SK-N-SH (cell line): ENCODE measurements at regions not wholly inside any gene's neighbourhood (a gene's known extent, or its start where the extent isn't known, plus 50 kb on each side); places are given as distances from the start of the nearest gene placed in this dataset.

ENCODE experiments used
- CTCF ChIA-PET: fragments of 300-600, 350-600 bp; formaldehyde crosslinking; extraction: SDS; loops from one replicate; lab custom pipeline; 2021; lab: Yijun Ruan, JAX
- POLR2A ChIA-PET: fragments of 350-600 bp; sonication (Branson Sonifier 250); formaldehyde crosslinking; extraction: SDS; loops from one replicate; lab custom pipeline; 2020; ENCODE audit warnings: antibody characterized with exemption, inconsistent platforms; lab: Yijun Ruan, JAX
- DNase-seq: peaks from one replicate; pipeline ENCODE4 v3.0.0; 2012
- H2AFZ ChIP-seq: fragments of 200-600 bp; sonication (generic); 2 replicates; pipeline ENCODE4 v1.8.1; 2016; ENCODE audit warnings: antibody characterized with exemption, mild to moderate bottlenecking, low read depth
- H3F3A ChIP-seq: fragments of 200-600 bp; sonication (generic); replicated peaks from 2 replicates; pipeline ENCODE3; 2016; ENCODE audit warnings: antibody characterized with exemption, mild to moderate bottlenecking; ENCODE audit not compliant: insufficient read depth
- H3K27ac ChIP-seq, 2 experiments: fragments of 200-500 bp in 1 of 2; fragments of 200-600 bp in 1 of 2; sonication (Bioruptor generic) in 1 of 2; sonication (generic), shearing (Covaris generic) in 1 of 2; 2 replicates each; pipeline versions ENCODE4 v1.5.1 to v1.6.1; 2014 to 2016; ENCODE audit warnings: low read depth in 2 of 2, inconsistent platforms in 1 of 2, low read length in 1 of 2, mild to moderate bottlenecking in 1 of 2, mixed read lengths in 1 of 2
- H3K27me3 ChIP-seq: fragments of 200-600 bp; sonication (generic), shearing (Covaris generic); 2 replicates; pipeline ENCODE4 v1.6.1; 2016; ENCODE audit warnings: mixed run types; ENCODE audit not compliant: insufficient read depth
- H3K36me3 ChIP-seq, 2 experiments: fragments of 200-500 bp in 1 of 2; fragments of 200-600 bp in 1 of 2; sonication (Bioruptor generic) in 1 of 2; sonication (generic) in 1 of 2; replicated peaks in 1 of 2; 2 replicates each; pipeline versions ENCODE3 to v1.5.1; 2014 to 2016; ENCODE audit warnings: low read length in 1 of 2, mild to moderate bottlenecking in 1 of 2; ENCODE audit not compliant: insufficient read depth in 2 of 2, control insufficient read depth in 1 of 2
- H3K4me1 ChIP-seq, 2 experiments: fragments of 200-500 bp in 1 of 2; fragments of 200-600 bp in 1 of 2; sonication (Bioruptor generic) in 1 of 2; sonication (generic), shearing (Covaris generic) in 1 of 2; 2 replicates each; pipeline versions ENCODE4 v1.5.1 to v1.6.1; 2014 to 2016; ENCODE audit warnings: low read depth in 1 of 2, low read length in 1 of 2, mixed run types in 1 of 2; ENCODE audit not compliant: insufficient read depth in 2 of 2, control insufficient read depth in 1 of 2
- H3K4me2 ChIP-seq: fragments of 200-600 bp; sonication (generic), shearing (Covaris generic); 2 replicates; pipeline ENCODE4 v1.6.1; 2017; ENCODE audit warnings: mixed run types
- H3K4me3 ChIP-seq, 2 experiments: fragments of 200-500 bp in 1 of 2; fragments of 200-600 bp in 1 of 2; sonication (Bioruptor generic) in 1 of 2; sonication (generic), shearing (Covaris generic) in 1 of 2; 2 replicates each; pipeline versions ENCODE4 v1.5.1 to v1.8.1; 2014 to 2016; ENCODE audit warnings: low read depth in 2 of 2, inconsistent platforms in 1 of 2, low read length in 1 of 2, mild to moderate bottlenecking in 1 of 2, mixed read lengths in 1 of 2, moderate library complexity in 1 of 2
- H3K79me2 ChIP-seq: fragments of 200-600 bp; sonication (generic); 2 replicates; pipeline ENCODE4 v1.8.1; 2017; ENCODE audit warnings: mild to moderate bottlenecking; ENCODE audit not compliant: insufficient read depth
- H3K9ac ChIP-seq: fragments of 200-600 bp; sonication (generic); 2 replicates; pipeline ENCODE4 v1.6.1; 2017; ENCODE audit warnings: mixed run types
- H3K9me2 ChIP-seq: fragments of 200-600 bp; sonication (generic); 2 replicates; pipeline ENCODE4 v1.6.1; 2017; ENCODE audit warnings: mixed run types
- H3K9me3 ChIP-seq: fragments of 200-600 bp; sonication (generic); 2 replicates; pipeline ENCODE4 v1.6.1; 2017; ENCODE audit warnings: mixed run types, mild to moderate bottlenecking, moderate library complexity
- H4K20me1 ChIP-seq: fragments of 200-600 bp; sonication (generic); 2 replicates; pipeline ENCODE4 v1.6.1; 2017; ENCODE audit warnings: mild to moderate bottlenecking, mixed run types; ENCODE audit not compliant: insufficient read depth
- EZH2phosphoT487 ChIP-seq: fragments of 200-600 bp; sonication (generic); IDR thresholded peaks from 2 replicates; pipeline ENCODE4 v1.6.1; 2017; ENCODE audit warnings: low read depth, mixed run types, mild to moderate bottlenecking, antibody characterized with exemption, moderate library complexity, borderline replicate concordance
- FOXM1 ChIP-seq: IDR thresholded peaks from 2 replicates; pipeline ENCODE4 v1.4.0; 2012; ENCODE audit warnings: low read depth, mild to moderate bottlenecking
- GATA2 ChIP-seq: sonication (generic); formaldehyde crosslinking; IDR thresholded peaks from 2 replicates; pipeline ENCODE4 v1.5.0; 2020; ENCODE audit warnings: mild to moderate bottlenecking, missing genetic modification reagents
- JUND ChIP-seq: IDR thresholded peaks from 2 replicates; pipeline ENCODE4 v1.4.0; 2012
- MAX ChIP-seq: IDR thresholded peaks from 2 replicates; pipeline ENCODE4 v1.4.0; 2012; ENCODE audit warnings: low read depth
- NFIC ChIP-seq: IDR thresholded peaks from 2 replicates; pipeline ENCODE4 v1.4.0; 2012; ENCODE audit warnings: borderline replicate concordance
- PBX3 ChIP-seq: IDR thresholded peaks from 2 replicates; pipeline ENCODE4; 2012
- POLR2AphosphoS5 ChIP-seq: IDR thresholded peaks from 2 replicates; pipeline ENCODE4 v1.6.1; 2012; ENCODE audit warnings: low read depth, low read length
- RCOR1 ChIP-seq: fragments of 150-350 bp; IDR thresholded peaks from 2 replicates; pipeline ENCODE4 v1.6.1; 2017; ENCODE audit warnings: antibody characterized with exemption, low read length
- RFX5 ChIP-seq: IDR thresholded peaks from 2 replicates; pipeline ENCODE4 v1.6.1; 2012; ENCODE audit warnings: mild to moderate bottlenecking, improper control_type of control experiment, low read length
- RXRA ChIP-seq: IDR thresholded peaks from 2 replicates; pipeline ENCODE4 v1.4.0; 2012; ENCODE audit warnings: low read depth, mild to moderate bottlenecking, borderline replicate concordance
- SMC3 ChIP-seq: IDR thresholded peaks from 2 replicates; pipeline ENCODE4 v1.6.1; 2012; ENCODE audit warnings: low read depth, low read length, improper control_type of control experiment
- TCF12 ChIP-seq: IDR thresholded peaks from 2 replicates; pipeline ENCODE4 v1.4.0; 2012
- TEAD4 ChIP-seq: IDR thresholded peaks from 2 replicates; pipeline ENCODE4 v1.4.0; 2012; ENCODE audit warnings: mild to moderate bottlenecking, borderline replicate concordance; ENCODE audit not compliant: insufficient read depth
- YY1 ChIP-seq: IDR thresholded peaks from 2 replicates; pipeline ENCODE4 v1.4.0; 2012; ENCODE audit warnings: low read depth, mild to moderate bottlenecking
- WGBS: methylation state at CpG from one replicate; pipeline ENCODE4 v1.1.6; 2017; ENCODE audit warnings: low lambda C conversion rate; 5-methylcytosine and 5-hydroxymethylcytosine counted together
- TF ChIP-seq, protein P1 (sequence below): IDR thresholded peaks from 2 replicates; pipeline ENCODE4 v1.4.0; 2012; ENCODE audit warnings: low read depth, borderline replicate concordance
- TF ChIP-seq, protein P2 (sequence below): IDR thresholded peaks from 2 replicates; pipeline ENCODE4 v1.4.0; 2012; ENCODE audit warnings: low read depth, borderline replicate concordance
- TF ChIP-seq, protein P3 (sequence below): fragments of 200-600 bp; sonication (generic); IDR thresholded peaks from 2 replicates; pipeline ENCODE4 v1.6.1; 2017; ENCODE audit warnings: antibody characterized with exemption, mild to moderate bottlenecking, moderate library complexity
- TF ChIP-seq, protein P4 (sequence below): fragments of 150-350 bp; IDR thresholded peaks from 2 replicates; pipeline ENCODE4 v1.6.1; 2017; ENCODE audit warnings: antibody characterized with exemption, low read length, low read depth, borderline replicate concordance
- TF ChIP-seq, protein P5 (sequence below): IDR thresholded peaks from 2 replicates; pipeline ENCODE4 v1.6.1; 2012; ENCODE audit warnings: mild to moderate bottlenecking, low read depth, low read length, moderate library complexity

GRCh38 chr21:17729455-17729854 lies 89.7 kb downstream of the C21orf91 start:
- no peaks in the 10 kb centered on the region for H3K4me1 ChIP-seq
- POLR2A ChIA-PET, result no interaction called here
- 47% methylated on average over 2 of the region's 2 CpGs for WGBS
- H2AFZ ChIP-seq, result no peak overlapping the region
- no peaks in the 10 kb centered on the region for H3K79me2 ChIP-seq
- TF ChIP-seq TEAD4 (no peak), GATA2 (CRISPR knock-in tag) (no peak), MAX (no peak), RCOR1 (no peak), POLR2AphosphoS5 (no peak), EZH2phosphoT487 (no peak), RFX5 (no peak), JUND (no peak), SMC3 (no peak), TCF12 (no peak), RXRA (no peak), PBX3 (no peak), NFIC (no peak), YY1 (no peak), FOXM1 (no peak)
- TF ChIP-seq, protein P1, sequence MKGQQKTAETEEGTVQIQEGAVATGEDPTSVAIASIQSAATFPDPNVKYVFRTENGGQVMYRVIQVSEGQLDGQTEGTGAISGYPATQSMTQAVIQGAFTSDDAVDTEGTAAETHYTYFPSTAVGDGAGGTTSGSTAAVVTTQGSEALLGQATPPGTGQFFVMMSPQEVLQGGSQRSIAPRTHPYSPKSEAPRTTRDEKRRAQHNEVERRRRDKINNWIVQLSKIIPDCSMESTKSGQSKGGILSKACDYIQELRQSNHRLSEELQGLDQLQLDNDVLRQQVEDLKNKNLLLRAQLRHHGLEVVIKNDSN, result no peak
- TF ChIP-seq, protein P2, sequence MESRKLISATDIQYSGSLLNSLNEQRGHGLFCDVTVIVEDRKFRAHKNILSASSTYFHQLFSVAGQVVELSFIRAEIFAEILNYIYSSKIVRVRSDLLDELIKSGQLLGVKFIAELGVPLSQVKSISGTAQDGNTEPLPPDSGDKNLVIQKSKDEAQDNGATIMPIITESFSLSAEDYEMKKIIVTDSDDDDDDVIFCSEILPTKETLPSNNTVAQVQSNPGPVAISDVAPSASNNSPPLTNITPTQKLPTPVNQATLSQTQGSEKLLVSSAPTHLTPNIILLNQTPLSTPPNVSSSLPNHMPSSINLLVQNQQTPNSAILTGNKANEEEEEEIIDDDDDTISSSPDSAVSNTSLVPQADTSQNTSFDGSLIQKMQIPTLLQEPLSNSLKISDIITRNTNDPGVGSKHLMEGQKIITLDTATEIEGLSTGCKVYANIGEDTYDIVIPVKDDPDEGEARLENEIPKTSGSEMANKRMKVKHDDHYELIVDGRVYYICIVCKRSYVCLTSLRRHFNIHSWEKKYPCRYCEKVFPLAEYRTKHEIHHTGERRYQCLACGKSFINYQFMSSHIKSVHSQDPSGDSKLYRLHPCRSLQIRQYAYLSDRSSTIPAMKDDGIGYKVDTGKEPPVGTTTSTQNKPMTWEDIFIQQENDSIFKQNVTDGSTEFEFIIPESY, result no peak
- TF ChIP-seq, protein P3, sequence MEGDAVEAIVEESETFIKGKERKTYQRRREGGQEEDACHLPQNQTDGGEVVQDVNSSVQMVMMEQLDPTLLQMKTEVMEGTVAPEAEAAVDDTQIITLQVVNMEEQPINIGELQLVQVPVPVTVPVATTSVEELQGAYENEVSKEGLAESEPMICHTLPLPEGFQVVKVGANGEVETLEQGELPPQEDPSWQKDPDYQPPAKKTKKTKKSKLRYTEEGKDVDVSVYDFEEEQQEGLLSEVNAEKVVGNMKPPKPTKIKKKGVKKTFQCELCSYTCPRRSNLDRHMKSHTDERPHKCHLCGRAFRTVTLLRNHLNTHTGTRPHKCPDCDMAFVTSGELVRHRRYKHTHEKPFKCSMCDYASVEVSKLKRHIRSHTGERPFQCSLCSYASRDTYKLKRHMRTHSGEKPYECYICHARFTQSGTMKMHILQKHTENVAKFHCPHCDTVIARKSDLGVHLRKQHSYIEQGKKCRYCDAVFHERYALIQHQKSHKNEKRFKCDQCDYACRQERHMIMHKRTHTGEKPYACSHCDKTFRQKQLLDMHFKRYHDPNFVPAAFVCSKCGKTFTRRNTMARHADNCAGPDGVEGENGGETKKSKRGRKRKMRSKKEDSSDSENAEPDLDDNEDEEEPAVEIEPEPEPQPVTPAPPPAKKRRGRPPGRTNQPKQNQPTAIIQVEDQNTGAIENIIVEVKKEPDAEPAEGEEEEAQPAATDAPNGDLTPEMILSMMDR, result no peak
- TF ChIP-seq, protein P4, sequence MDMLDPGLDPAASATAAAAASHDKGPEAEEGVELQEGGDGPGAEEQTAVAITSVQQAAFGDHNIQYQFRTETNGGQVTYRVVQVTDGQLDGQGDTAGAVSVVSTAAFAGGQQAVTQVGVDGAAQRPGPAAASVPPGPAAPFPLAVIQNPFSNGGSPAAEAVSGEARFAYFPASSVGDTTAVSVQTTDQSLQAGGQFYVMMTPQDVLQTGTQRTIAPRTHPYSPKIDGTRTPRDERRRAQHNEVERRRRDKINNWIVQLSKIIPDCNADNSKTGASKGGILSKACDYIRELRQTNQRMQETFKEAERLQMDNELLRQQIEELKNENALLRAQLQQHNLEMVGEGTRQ, result no peak
- TF ChIP-seq, protein P5, sequence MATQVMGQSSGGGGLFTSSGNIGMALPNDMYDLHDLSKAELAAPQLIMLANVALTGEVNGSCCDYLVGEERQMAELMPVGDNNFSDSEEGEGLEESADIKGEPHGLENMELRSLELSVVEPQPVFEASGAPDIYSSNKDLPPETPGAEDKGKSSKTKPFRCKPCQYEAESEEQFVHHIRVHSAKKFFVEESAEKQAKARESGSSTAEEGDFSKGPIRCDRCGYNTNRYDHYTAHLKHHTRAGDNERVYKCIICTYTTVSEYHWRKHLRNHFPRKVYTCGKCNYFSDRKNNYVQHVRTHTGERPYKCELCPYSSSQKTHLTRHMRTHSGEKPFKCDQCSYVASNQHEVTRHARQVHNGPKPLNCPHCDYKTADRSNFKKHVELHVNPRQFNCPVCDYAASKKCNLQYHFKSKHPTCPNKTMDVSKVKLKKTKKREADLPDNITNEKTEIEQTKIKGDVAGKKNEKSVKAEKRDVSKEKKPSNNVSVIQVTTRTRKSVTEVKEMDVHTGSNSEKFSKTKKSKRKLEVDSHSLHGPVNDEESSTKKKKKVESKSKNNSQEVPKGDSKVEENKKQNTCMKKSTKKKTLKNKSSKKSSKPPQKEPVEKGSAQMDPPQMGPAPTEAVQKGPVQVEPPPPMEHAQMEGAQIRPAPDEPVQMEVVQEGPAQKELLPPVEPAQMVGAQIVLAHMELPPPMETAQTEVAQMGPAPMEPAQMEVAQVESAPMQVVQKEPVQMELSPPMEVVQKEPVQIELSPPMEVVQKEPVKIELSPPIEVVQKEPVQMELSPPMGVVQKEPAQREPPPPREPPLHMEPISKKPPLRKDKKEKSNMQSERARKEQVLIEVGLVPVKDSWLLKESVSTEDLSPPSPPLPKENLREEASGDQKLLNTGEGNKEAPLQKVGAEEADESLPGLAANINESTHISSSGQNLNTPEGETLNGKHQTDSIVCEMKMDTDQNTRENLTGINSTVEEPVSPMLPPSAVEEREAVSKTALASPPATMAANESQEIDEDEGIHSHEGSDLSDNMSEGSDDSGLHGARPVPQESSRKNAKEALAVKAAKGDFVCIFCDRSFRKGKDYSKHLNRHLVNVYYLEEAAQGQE, result no peak
- TF ChIP-seq, all 33 proteins: peak for 0
- no peak overlapping the region for H3K4me3 ChIP-seq
- no peak overlapping the region for H3K9ac ChIP-seq
- H3K36me3 ChIP-seq, result no peaks in the 10 kb centered on the region
- CTCF ChIA-PET, result no interaction called here
- no peaks in the 10 kb centered on the region; the same call in 1 of the 2 replicates for H3K27me3 ChIP-seq
- H3K9me2 ChIP-seq, result no peaks in the 10 kb centered on the region
- H3K4me2 ChIP-seq, result no peak overlapping the region
- H3K9me3 ChIP-seq, result no peaks in the 10 kb centered on the region
- no peaks in the 10 kb centered on the region for H3F3A ChIP-seq
- no peaks in the 10 kb centered on the region for H4K20me1 ChIP-seq
- no peak for DNase-seq
- H3K27ac ChIP-seq, result no peak overlapping the region
